Urothelium cell line (cell line): ENCODE measurements at regions not wholly inside any gene's neighbourhood (a gene's known extent, or its start where the extent isn't known, plus 50 kb on each side); places are given as distances from the start of the nearest gene placed in this dataset.

Experiments used
- DNase-seq: peaks from one replicate; pipeline ENCODE4 v3.0.0; 2011; ENCODE audit warnings: low spot score, mixed read lengths
- FAIRE-seq: peaks from 2 replicates; lab custom pipeline; 2011; peaks lifted over from hg19 to GRCh38; lab: Jason Lieb, UNC

GRCh38 chr6:134744301-134744700, 205.6 kb downstream of the ALDH8A1 start:
- DNase-seq (no peak), FAIRE-seq (no peak)

- DNase-seq (no peak), FAIRE-seq (no peak)
Observed at GRCh38 chr6:134741200-134741536, 208.7 kb downstream of the ALDH8A1 start.

- FAIRE-seq = no peak
- no peak for DNase-seq
Observed at GRCh38 chr6:134740473-134741199, 209.3 kb downstream of the ALDH8A1 start.

GRCh38 chr6:134740027-134740373, 209.9 kb downstream of the ALDH8A1 start:
- DNase-seq (no peak), FAIRE-seq (no peak)

- DNase-seq (no peak), FAIRE-seq (no peak)
Observed at GRCh38 chr6:134739299-134740026, 210.4 kb downstream of the ALDH8A1 start.

GRCh38 chr6:134738211-134738885, 211.6 kb downstream of the ALDH8A1 start:
- FAIRE-seq (no peak), DNase-seq (no peak)

- no peak for DNase-seq
- FAIRE-seq = no peak
Observed at GRCh38 chr6:134735461-134735860, 214.4 kb downstream of the ALDH8A1 start.

- DNase-seq (no peak), FAIRE-seq (no peak)
Observed at GRCh38 chr6:134734312-134734869, 215.5 kb downstream of the ALDH8A1 start.

- no peak for FAIRE-seq
Observed at GRCh38 chr6:134733801-134734200, 216.1 kb downstream of the ALDH8A1 start.

GRCh38 chr6:134732763-134733162, 217.1 kb downstream of the ALDH8A1 start:
- DNase-seq = no peak
- FAIRE-seq = no peak

More at GRCh38 chr6:134733801-134734200, 216.1 kb downstream of the ALDH8A1 start:
- no peak for DNase-seq

- FAIRE-seq = no peak
- no peak for DNase-seq
Observed at GRCh38 chr6:134731615-134732014, 218.3 kb downstream of the ALDH8A1 start.

- FAIRE-seq (no peak), DNase-seq (no peak)
Observed at GRCh38 chr6:134730013-134730412, 219.9 kb downstream of the ALDH8A1 start.

GRCh38 chr6:134729561-134729960, 220.3 kb downstream of the ALDH8A1 start:
- no peak for DNase-seq
- FAIRE-seq = no peak

- FAIRE-seq = no peak
- no peak for DNase-seq
Observed at GRCh38 chr6:134727081-134727480, 222.8 kb downstream of the ALDH8A1 start.

GRCh38 chr6:134725590-134725989, 224.3 kb downstream of the ALDH8A1 start:
- no peak for FAIRE-seq
- DNase-seq = no peak

- FAIRE-seq = no peak
- no peak for DNase-seq
Observed at GRCh38 chr6:134724771-134725340, 225.0 kb downstream of the ALDH8A1 start.

GRCh38 chr6:134723081-134723871, 226.6 kb downstream of the ALDH8A1 start:
- FAIRE-seq (no peak), DNase-seq (no peak)

- no peak for DNase-seq
- FAIRE-seq = no peak
Observed at GRCh38 chr6:134722200-134722870, 227.6 kb downstream of the ALDH8A1 start.

GRCh38 chr6:134721060-134721405, 228.9 kb downstream of the ALDH8A1 start:
- FAIRE-seq (no peak), DNase-seq (no peak)
